Left ventricle myocardium inferior (tissue), 1 donor: ENCODE measurements at regions not wholly inside any gene's neighbourhood (a gene's known extent, or its start where the extent isn't known, plus 50 kb on each side); places are given as distances from the start of the nearest gene placed in this dataset.
A peak's percentile ranks its signal among the peaks of the same experiment; 100 is the strongest.

ENCODE experiments used
- DNase-seq: peaks from one replicate; pipeline ENCODE4 v3.0.0-alpha.2; 2020
- H3K27ac ChIP-seq: fragments of 200-600 bp; replicated peaks from 2 replicates; pipeline ENCODE4 v1.8.0; 2021
- H3K27me3 ChIP-seq: fragments of 200-600 bp; 2 replicates; pipeline ENCODE4 v1.8.0; 2021; ENCODE audit warnings: low read depth
- H3K36me3 ChIP-seq: fragments of 200-600 bp; 2 replicates; pipeline ENCODE4 v1.8.0; 2021
- H3K4me1 ChIP-seq: fragments of 200-600 bp; 2 replicates; pipeline ENCODE4 v1.8.0; 2021
- H3K4me3 ChIP-seq: fragments of 200-600 bp; 2 replicates; pipeline ENCODE4 v1.8.0; 2021; ENCODE audit warnings: mild to moderate bottlenecking, moderate library complexity
- H3K9me3 ChIP-seq: fragments of 200-600 bp; replicated peaks from 2 replicates; pipeline ENCODE4 v1.8.0; 2021
- intact Hi-C: fragments of 100-400 bp; cut with micrococcal nuclease; formaldehyde crosslinking; loops from one replicate; pipeline ENCODE4 v1.11.0; 2022
- TF ChIP-seq, protein P1 (sequence below): fragments of 200-600 bp; IDR thresholded peaks from 2 replicates; pipeline ENCODE4 v1.8.0; 2021; ENCODE audit warnings: antibody characterized with exemption, mild to moderate bottlenecking, borderline replicate concordance
- donor health status: DM: no; HTN: yes; CAD: no; lungs with severe emphysema.

DNA sequence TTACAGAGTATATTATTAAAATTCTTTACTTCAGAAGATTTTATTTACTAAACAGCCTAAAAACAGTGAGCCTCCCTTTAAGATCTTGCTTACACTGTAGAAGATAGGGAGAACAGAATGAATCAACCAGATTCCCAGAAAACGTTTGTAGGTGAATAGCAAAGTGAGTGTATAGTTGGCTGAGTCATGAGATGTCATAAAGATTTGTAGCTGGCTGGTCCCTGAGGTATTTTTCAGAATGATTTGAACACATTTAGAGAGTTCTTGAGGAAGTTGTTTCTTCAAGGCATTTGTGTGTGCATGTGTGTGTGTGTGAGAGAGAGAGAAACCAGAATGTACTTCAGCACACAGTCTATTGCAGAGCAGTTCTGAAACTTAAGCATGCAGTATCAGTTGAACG, 159.4 kb upstream of the PRR16 start:
- DNase-seq = no peak
- H3K27me3 ChIP-seq = no peaks in the 10 kb centered on the region
- intact Hi-C loops = no loop called here
- H3K36me3 ChIP-seq = no peaks in the 10 kb centered on the region
- H3K4me1 ChIP-seq = no peaks in the 10 kb centered on the region
- no peaks in the 10 kb centered on the region for H3K9me3 ChIP-seq
- TF ChIP-seq, protein P1, sequence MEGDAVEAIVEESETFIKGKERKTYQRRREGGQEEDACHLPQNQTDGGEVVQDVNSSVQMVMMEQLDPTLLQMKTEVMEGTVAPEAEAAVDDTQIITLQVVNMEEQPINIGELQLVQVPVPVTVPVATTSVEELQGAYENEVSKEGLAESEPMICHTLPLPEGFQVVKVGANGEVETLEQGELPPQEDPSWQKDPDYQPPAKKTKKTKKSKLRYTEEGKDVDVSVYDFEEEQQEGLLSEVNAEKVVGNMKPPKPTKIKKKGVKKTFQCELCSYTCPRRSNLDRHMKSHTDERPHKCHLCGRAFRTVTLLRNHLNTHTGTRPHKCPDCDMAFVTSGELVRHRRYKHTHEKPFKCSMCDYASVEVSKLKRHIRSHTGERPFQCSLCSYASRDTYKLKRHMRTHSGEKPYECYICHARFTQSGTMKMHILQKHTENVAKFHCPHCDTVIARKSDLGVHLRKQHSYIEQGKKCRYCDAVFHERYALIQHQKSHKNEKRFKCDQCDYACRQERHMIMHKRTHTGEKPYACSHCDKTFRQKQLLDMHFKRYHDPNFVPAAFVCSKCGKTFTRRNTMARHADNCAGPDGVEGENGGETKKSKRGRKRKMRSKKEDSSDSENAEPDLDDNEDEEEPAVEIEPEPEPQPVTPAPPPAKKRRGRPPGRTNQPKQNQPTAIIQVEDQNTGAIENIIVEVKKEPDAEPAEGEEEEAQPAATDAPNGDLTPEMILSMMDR = no peak
- no peak overlapping the region for H3K27ac ChIP-seq
- no peak overlapping the region for H3K4me3 ChIP-seq

DNA sequence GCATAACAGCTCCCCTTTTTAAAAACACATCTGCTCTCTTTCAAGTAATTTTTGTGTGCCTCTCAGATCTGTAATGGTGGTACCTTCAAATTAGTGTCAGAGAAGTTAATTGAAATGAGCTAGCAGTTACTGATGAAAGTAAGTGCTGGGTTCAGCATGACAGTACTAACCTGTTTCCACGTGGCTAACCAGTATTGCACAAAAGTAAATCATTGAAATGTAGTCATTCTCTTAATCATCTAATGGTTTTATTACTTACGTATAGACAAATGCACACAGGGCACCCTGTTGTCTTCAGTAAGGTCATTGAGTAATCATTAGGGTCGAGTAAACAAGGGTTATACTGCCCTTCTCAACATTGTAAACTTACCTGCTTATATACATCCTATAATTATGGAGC, 157.8 kb upstream of the PRR16 start:
- Histone ChIP-seq H3K4me1 (no peaks in the 10 kb centered on the region), H3K27me3 (no peaks in the 10 kb centered on the region), H3K27ac (no peak overlapping the region), H3K9me3 (no peaks in the 10 kb centered on the region), H3K4me3 (no peak overlapping the region), H3K36me3 (no peaks in the 10 kb centered on the region)
- intact Hi-C loops = no loop called here
- TF ChIP-seq, protein P1 = no peak
- no peak for DNase-seq

DNA sequence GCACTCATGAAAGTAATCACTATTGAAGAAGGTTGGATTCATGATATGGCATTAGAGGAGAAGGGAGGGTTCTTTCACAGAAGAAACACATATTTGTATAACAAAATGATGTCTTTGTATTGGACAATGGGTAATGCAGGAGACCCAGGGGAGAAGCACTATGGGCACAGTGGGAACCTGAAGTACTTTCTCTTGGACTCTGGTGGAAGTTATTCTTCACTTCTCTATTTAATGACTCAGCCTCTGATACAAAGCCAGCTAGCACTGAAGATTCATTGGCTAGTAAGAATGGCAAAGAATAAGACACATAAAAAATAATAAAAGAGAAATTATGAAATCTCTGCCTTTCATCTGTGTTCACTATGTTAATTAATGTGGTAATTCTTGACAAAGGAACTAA, 149.9 kb upstream of the PRR16 start:
- TF ChIP-seq, protein P1 = no peak
- DNase-seq = no peak
- no peak overlapping the region for H3K27ac ChIP-seq
- H3K27me3 ChIP-seq = no peaks in the 10 kb centered on the region
- no peaks in the 10 kb centered on the region for H3K36me3 ChIP-seq
- intact Hi-C loops = no loop called here
- H3K9me3 ChIP-seq = no peaks in the 10 kb centered on the region
- no peak overlapping the region for H3K4me3 ChIP-seq
- H3K4me1 ChIP-seq = no peaks in the 10 kb centered on the region

DNA sequence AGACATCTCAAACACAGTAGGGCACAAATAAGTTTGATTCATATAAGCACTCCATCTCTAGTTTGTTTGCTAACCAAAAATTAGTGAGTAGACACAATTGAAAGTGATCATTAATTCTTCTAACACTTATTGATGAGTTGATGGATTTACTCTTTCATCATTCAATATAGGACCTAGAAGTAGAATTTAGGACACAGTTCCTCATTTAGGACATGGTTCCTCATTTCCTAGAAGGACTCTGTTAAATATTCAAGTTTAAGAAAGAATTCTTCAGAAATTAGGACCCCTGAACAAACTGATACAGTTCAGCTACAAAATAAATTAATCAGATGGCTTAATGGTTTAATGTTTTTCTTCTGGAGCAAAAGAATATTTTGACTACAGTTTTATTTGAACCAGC, 143.5 kb upstream of the PRR16 start:
- intact Hi-C loops = no loop called here
- Histone ChIP-seq H3K4me3 (no peak overlapping the region), H3K9me3 (no peaks in the 10 kb centered on the region), H3K27ac (no peak overlapping the region), H3K36me3 (no peaks in the 10 kb centered on the region), H3K27me3 (no peaks in the 10 kb centered on the region), H3K4me1 (no peaks in the 10 kb centered on the region)
- TF ChIP-seq, protein P1 = no peak
- no peak for DNase-seq

DNA sequence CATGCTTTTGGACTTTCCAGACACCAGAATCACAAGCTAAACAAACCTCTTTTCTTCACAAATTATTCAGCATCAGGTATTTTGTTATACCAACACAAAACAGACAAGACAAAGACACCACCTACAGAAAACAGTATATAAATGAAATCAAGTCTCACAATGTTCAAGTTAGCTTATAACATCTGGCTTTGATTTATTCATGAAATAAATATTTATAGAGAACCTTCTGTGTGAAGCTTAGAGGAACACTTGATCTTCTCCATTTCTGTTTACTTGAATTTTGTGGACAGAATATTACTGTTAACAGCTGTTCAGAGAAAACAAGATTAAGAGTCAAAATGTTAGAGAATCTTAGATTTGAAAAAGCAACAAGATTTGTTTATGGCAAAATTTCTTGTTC, 137.4 kb upstream of the PRR16 start:
- peaks cover 14% of the 10 kb centered on the region for H3K9me3 ChIP-seq
- H3K4me1 ChIP-seq = no peaks in the 10 kb centered on the region
- no peak for DNase-seq
- H3K27me3 ChIP-seq = no peaks in the 10 kb centered on the region
- H3K27ac ChIP-seq = no peak overlapping the region
- intact Hi-C loops = no loop called here
- H3K36me3 ChIP-seq = no peaks in the 10 kb centered on the region
- TF ChIP-seq, protein P1 = no peak
- no peak overlapping the region for H3K4me3 ChIP-seq

DNA sequence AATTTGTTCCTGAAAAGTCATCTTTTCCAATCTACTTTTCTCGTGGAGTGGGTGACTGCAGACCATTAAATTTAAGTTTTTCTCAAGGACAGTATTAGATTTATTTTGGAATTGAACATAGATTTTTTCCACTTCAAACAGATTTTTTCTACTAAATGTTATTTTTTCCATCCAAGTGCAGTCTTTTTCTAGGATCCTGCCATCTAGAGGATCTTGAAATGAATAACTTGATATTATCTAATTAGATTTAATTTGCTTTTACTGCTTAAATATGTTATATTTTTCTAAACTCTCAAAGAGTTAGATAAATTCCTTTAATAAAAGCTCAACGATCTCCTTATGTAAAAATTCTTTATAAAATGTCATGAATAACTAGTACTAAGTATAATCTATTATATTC, 136.9 kb upstream of the PRR16 start:
- Histone ChIP-seq H3K4me1 (no peaks in the 10 kb centered on the region), H3K4me3 (no peak overlapping the region), H3K27ac (no peak overlapping the region), H3K9me3 (peaks cover 14% of the 10 kb centered on the region), H3K36me3 (no peaks in the 10 kb centered on the region), H3K27me3 (no peaks in the 10 kb centered on the region)
- intact Hi-C loops = no loop called here
- no peak for DNase-seq
- TF ChIP-seq, protein P1 = peak; percentile 18
